DOHH2 (cell line): ENCODE measurements at regions not wholly inside any gene's neighbourhood (a gene's known extent, or its start where the extent isn't known, plus 50 kb on each side); places are given as distances from the start of the nearest gene placed in this dataset.

Experiments
- CTCF ChIP-seq: fragments of 200-600 bp; sonication (generic); IDR thresholded peaks from one replicate; pipeline ENCODE4 v1.5.1; 2014; ENCODE audit warnings: antibody characterized with exemption, mild to moderate bottlenecking, low read depth, low read length; ENCODE audit not compliant: poor library complexity, severe bottlenecking
- EZH2phosphoT487 ChIP-seq: fragments of 200-600 bp; sonication (generic); IDR thresholded peaks from 2 replicates; pipeline ENCODE4 v1.6.1; 2017; ENCODE audit warnings: borderline replicate concordance, mild to moderate bottlenecking, antibody characterized with exemption, low read length, moderate library complexity, mixed read lengths

- TF ChIP-seq CTCF (no peak), EZH2phosphoT487 (no peak)
Measured at GRCh38 chr3:162171970-162172369, 675.4 kb downstream of the OTOL1 start.
